Fibroblast of villous mesenchyme (primary cell): ENCODE measurements at regions not wholly inside any gene's neighbourhood (a gene's known extent, or its start where the extent isn't known, plus 50 kb on each side); places are given as distances from the start of the nearest gene placed in this dataset.
A peak's percentile ranks its signal among the peaks of the same experiment; 100 is the strongest.

Experiments used
- DNase-seq: peaks from one replicate; pipeline ENCODE4 v3.0.0-alpha.2; 2010; ENCODE audit warnings: low read depth
- H3K4me3 ChIP-seq: 2 replicates; pipeline ENCODE4 v1.5.1; 2011; ENCODE audit warnings: low read depth, mild to moderate bottlenecking, low read length
- TF ChIP-seq, protein P1 (sequence below): IDR thresholded peaks from 2 replicates; pipeline ENCODE4 v1.5.1; 2012; ENCODE audit warnings: low read depth, mild to moderate bottlenecking, low read length; ENCODE audit not compliant: insufficient read depth

DNA sequence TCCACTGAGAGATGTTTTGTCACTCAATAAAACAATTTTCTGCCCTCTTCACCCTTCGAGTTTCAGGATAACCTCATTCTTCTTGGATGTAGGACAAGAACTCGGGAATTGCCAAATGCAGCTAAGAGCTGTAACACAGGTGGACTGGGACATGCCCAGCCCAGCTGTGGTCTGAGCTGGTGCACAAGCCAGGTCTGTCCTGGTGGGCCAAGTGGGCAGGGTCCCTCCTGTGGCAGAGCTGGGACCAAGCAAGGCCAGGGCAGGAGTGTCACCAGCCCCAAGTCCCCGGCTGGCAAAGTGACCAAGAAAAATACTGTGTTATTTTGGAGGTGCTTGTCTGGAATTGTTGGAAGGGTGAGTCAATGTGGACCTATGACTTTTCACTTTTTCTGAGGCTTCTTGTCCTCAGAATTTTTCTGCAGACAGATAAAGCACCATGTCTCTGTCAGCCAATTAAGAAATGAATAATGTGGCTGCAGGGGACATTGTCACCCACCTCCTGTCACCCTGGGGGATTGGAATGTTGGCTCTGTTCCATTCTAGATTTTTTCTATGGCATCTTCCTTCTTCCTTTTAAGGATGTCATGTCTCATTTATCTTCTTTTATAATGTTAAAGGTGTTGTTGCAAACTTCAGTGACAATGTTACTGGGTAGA is 645.2 kb upstream of the EPHA6 start:
- no peak for DNase-seq
- TF ChIP-seq, protein P1, sequence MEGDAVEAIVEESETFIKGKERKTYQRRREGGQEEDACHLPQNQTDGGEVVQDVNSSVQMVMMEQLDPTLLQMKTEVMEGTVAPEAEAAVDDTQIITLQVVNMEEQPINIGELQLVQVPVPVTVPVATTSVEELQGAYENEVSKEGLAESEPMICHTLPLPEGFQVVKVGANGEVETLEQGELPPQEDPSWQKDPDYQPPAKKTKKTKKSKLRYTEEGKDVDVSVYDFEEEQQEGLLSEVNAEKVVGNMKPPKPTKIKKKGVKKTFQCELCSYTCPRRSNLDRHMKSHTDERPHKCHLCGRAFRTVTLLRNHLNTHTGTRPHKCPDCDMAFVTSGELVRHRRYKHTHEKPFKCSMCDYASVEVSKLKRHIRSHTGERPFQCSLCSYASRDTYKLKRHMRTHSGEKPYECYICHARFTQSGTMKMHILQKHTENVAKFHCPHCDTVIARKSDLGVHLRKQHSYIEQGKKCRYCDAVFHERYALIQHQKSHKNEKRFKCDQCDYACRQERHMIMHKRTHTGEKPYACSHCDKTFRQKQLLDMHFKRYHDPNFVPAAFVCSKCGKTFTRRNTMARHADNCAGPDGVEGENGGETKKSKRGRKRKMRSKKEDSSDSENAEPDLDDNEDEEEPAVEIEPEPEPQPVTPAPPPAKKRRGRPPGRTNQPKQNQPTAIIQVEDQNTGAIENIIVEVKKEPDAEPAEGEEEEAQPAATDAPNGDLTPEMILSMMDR, result no peak
- no peak overlapping the region for H3K4me3 ChIP-seq

DNA sequence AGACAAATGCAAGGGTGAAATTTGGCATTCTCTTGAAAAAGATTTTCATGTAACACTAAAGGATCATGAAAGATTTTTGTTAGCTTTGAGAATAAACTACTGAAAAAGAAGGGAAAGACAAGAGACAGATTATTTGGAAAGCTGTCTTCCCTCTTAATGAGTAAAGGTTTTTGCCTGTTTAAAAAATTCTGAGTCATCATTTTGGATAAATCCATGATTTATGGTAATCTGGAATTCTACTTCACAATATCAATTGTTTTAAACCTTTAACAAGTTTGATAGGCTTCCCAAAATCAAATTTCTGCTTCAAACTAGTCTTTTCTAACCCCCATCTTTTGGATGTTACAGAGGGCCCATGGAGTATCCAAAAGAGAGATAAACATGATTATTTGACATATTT is 641.5 kb upstream of the EPHA6 start:
- TF ChIP-seq, protein P1, result no peak

DNA sequence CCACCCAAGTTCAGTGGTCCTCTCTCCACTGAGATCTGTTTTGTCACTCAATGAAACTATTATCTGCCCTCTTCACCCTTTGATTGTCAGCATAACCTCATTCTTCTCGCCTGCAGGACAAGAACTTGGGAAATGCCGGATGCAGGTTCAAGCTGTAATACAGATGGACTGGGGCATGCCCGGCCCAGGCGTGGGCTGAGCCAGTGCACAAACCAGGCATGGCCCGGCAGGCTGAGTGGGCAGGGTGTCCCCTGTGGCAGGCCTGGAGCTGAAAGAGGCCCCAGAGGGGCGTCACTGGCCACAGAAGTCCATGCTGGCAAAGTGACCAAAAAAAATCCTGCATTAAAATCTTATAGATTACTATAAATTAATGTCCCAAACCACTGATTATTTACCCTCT is 638.9 kb upstream of the EPHA6 start:
- DNase-seq, result no peak
- no peak overlapping the region for H3K4me3 ChIP-seq
- TF ChIP-seq, protein P1, result no peak

More for the DNA sequence above, 641.5 kb upstream of the EPHA6 start:
- no peak for DNase-seq
- no peak overlapping the region for H3K4me3 ChIP-seq

DNA sequence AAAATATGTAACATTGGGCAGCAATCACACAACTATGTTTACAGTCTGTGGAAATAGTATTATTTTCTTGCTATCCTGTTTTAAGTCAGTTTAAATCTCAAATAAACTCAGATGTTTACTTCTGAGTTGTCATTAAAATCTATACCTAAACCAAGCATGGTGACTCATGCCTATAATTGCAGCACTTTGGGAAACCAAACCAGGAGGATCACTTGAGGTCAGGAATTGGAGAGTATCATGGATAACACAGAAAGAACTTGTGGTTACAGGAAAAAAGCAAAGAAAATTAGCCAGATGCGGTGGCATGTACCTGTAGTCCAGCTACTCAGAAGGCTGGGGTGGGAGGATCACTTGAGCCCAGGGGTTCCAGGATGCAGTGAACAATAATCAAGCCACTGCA is 631.6 kb upstream of the EPHA6 start:
- no peak overlapping the region for H3K4me3 ChIP-seq
- DNase-seq, result peak; percentile 3
- TF ChIP-seq, protein P1, result no peak

DNA sequence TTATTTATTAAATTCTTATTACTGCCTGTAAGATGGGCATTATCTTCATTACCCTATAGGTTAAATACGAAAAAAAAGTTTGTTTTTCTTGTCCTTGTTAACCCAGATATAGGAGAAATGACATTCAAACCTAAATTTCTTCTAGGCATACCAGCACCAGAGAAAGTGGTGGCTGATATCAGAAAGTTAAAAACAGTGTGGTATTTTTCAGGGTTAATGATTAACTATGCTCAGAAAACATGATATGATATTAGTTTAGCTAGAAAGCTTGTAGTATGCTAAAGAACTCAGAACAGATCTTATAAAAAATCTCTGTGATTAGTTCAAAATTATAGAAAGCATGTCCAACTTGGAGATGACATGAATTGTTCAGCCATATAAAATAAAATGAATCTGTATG is 630.5 kb upstream of the EPHA6 start:
- TF ChIP-seq, protein P1, result no peak
- no peak for DNase-seq
- H3K4me3 ChIP-seq, result no peak overlapping the region

DNA sequence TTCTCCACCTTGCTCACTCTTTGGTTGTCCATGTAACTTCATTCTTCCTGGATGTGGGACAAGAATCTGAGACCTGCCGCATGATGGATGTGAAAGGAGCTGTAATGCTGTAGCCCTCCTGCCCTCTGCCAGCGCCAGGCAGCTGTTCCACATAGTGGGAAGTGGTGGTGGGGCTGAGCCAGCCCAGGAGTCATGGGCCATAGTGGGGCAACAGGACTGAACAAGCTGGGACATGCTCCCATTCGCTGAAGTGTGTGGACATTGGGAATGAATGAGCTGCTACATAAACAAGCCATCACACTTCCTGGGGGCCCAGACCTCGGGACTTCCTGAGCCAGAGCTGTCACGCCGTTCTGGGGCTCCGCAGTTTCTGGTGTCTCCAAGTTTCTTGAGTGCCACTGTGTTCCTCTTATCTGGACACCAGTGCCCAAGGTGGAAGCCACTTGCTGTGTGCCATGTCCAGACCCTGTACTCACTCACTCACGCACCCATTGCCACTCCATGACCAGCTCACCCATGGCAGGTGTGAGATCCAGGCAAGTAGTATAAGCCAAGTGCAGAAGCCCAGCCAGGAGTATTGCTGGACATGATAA is 624.3 kb upstream of the EPHA6 start:
- H3K4me3 ChIP-seq, result no peak overlapping the region
- TF ChIP-seq, protein P1, result no peak
- DNase-seq, result no peak
